GM18517 (cell line): ENCODE measurements at regions not wholly inside any gene's neighbourhood (a gene's known extent, or its start where the extent isn't known, plus 50 kb on each side); places are given as distances from the start of the nearest gene placed in this dataset.

ENCODE experiments used
- ATAC-seq: cut with Tn5 transposase; IDR thresholded peaks from one replicate; pipeline ENCODE4 v1.9.1; 2021; ENCODE audit warnings: mild to moderate bottlenecking, moderate library complexity; ENCODE audit not compliant: unreplicated experiment

DNA sequence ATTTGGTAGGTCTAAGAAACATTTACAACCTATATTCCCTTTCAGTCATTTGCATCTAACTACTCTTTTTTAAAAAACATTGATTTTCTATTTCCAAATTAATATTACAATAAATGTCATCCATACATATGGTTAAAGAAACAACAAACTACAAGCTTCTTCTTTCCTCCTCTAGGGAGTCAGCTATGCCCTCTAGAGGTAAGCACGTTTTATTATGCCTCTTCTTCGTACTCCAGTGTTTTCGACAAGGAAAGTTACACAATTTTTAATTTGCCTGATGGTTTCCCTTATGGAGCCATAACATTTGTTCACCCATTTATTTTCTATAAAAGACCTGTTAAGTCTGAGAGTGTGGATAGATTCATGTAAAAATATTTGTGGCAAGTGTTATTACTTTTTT lies 183.4 kb upstream of the CDH7 start:
- ATAC-seq, result no peak

DNA sequence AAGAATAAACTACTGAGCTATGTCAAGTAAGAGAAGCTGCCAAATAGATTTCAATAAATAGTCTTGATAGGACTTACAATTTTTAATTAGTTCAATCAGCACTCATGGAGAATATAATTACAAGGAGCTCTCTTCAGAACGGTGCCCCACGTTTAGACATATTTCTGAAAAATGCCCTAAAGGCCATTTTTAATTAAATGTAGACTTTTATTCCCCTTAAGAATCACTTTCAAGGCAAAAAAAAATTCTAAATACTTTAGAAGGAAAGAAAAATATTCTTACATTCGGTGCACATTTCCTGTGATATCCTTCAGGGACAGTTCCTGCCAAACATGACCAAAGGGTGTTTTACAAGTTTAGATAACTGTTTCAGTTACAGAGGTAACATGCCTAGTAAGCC lies 202.5 kb upstream of the CDH7 start:
- ATAC-seq, result no peak

DNA sequence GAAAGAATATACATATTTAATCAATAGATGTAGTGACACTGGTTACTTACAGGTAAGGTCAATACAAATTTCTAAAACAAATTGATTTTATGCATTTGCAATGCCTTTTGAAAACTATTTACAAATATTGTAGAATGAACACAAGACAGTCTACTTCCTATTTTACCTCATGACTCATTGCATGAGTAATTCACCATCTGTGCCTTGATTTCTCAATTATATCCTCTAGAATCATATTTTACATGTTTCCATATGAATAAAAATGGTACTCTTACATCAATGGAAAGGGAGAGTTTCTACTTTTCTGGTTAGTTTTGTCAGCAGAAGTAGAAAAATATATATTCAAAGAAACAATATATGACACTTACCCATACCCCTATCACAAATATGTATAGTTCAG lies 203.8 kb upstream of the CDH7 start:
- no peak for ATAC-seq

DNA sequence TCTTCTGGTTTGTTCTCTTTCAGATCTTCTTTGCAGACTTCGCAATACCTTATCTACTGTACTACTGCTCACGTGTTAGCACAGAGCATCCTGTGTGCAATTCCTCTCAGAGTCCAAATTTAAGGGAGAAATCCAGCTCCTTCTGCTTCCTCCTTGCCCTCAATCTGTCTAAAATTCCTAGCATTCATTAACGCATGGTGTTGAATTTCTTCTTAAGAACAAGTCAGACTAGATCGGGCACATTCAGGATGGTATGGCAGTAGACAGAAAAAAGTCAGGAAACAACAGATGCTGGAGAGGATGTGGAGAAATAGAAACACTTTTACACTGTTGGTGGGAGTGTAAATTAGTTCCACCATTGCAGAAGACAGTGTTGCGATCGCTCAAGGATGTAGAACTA lies 206.1 kb upstream of the CDH7 start:
- ATAC-seq, result no peak

DNA sequence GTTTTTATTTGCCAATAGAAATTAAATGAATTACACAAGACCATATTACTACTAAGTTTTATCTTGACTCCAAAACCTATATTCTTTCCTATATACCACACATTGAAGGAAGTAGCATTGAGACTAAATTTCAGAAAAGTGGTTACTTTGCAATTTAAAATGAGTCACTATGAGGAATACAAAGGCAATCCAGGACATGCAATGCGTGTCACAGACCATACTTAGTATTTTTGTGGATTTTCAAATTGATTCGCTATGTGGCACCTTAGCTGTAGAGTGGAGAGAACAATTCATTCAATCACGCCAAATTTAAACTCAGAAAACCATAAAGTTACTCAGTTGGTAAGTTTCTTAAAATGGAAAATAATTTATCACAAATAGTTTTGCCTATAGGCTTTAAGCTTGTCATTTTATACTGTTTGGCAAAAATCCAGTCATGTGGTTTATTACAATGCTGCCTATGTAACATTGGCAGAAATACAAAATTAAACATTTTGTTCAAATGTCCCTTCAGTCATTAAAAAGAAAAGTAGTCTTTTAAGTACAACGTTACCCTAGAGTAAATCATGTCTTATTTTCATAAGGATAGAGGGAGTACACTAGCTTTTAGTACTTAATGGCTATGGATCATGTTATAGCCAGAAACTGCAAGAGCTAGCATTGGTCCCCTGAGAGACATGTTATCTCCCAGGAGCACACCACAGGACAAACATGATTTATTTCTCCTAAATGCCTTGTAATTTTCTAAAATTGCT lies 222.8 kb upstream of the CDH7 start:
- ATAC-seq, result no peak

DNA sequence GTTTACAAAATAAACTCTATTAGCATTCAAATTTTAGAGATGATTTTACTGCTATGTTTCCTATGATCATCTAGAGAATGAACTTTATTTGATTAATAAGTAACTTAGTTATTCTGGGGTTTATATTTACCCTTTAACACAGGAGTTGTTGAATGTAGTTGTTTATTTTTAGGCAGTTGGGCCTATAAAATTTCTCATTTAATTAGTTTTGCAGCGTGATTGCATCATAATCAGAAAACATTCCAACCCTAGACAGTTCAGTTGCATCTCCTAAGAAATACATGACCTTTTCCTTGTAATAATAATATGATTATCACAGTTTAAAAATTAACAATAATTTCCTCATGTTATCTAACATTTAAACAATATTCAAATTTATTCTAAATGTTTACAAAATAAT lies 224.7 kb upstream of the CDH7 start:
- no peak for ATAC-seq

DNA sequence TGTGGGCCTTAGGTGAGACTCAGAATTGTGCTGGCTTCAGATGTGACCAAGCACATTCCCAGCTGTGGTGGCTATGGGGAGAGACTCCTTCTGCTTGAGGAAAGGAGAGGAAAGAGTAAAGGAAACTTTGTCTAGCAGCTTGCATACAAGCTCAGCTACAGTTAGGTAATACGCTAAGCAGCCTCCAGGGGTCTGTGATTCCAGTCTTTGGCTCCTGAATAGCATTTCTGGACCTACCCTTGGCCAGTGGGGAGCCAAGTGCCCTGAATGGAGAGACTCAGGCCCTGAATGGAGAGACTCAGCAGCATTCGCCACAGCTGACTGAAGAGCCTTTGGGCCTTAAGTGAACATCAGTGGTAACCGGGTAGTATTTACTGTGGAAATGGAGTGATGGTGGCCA lies 227.4 kb upstream of the CDH7 start:
- ATAC-seq, result no peak

DNA sequence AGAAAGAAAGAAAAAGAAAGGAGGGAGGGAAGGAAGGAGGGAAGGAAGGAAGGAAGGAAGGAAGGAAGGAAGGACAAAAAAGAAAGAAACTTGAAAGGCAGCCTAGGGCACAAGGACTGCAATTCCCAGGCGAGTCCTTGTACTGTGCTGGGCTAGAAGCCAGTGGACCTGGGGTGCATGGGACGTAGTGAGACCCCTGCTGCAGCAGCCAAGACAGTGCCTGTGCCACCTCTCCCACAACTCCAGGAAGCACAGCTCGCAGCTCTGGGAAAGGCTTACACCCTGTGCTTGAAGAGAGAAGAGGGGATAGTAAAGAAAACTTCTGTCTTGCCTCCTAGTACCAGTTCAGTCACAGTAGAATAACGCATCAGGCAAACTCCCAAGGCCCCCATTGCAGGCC lies 227.9 kb upstream of the CDH7 start:
- no peak for ATAC-seq

DNA sequence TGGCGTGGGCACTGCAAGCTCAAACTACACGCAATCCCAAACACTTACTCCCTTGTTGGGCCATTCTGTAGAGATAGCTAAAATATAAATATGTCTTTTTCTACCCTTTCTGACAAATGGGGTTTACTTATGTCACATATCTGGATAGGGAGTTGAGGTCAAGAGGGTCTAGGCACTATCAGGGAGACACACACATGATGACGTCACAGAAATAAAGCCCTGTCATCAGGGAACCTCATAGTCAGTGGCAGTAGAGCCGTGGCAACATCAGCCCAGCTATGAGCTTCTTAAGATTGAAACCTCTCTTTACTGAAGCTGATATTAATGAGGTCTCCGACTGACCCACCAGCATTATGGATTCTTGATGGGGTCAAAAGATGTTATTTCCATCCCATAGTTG lies 234.6 kb upstream of the CDH7 start:
- no peak for ATAC-seq

DNA sequence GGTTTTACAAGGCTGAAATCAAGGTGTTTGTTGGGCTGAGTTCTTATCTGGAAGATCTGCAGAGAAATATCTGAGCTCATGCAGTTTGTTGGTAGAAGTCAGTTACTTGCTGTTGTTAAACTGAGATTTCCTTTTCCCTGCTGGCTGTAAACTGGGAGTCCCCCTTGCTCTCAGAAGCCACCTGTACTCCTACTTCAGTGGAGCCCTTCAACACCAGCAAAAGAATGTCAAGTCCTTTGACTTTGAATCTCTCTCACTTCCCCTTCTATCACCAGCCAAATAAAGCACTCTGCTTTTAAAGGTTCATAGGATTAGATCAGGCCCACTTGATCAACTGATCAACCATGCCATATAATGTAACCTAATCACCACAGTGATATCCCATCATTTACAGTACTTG lies 252.2 kb upstream of the CDH7 start:
- no peak for ATAC-seq

DNA sequence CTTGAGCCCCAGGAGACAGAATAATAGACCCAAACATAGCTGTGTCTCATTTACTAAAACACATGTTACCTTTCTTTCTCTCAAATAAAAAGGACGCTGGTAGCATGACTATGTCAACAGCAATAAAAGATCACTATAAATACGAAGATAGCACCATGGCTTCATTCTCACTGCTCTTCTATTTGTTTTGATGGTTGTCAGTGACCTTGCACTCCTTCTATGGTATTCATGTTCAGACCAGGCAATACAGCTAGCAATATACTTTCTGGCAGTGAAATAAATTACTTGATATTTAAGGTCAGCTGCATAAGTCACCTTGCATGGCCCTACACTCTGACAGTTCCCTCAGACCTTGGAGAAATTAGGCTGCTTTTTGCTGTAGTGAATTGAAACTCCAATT lies 263.2 kb upstream of the CDH7 start:
- ATAC-seq, result no peak

DNA sequence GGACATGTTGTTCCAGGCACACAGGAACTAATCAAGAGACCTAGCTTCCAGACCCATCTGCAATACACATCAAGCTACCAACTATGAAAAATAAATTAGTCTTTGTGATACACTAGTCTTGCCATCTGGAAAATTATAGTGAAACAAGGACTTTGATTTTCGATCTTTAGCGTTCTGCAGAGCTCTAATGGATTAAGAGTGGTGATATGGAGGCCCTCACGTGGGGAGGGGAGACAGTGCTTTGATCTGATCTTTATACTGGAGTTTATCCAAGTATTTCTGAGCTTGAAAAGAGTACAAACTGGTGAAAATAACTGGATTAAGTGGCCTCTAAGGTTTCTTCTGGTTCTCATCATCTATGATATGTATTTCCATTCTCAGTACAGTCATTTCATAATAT lies 273.4 kb upstream of the CDH7 start:
- no peak for ATAC-seq

DNA sequence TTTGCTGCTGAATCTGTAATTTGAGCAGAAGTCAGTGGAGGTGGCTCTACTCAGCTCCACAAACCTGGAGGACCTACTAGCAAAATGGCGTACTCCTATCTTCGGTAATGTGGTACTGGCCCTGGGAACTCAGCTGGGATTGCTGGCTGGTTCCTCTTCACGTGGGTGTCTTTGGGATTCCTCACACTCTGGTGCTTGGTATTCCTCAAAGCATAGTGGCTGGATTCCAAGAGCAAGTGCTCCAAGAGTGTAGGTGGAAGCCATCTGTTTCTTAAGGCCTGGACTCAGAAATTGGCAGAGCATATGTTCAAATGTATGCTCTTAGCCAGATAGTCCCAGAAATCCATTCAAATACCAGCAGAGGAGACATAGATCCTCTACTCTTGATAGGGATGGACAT lies 281.9 kb upstream of the CDH7 start:
- ATAC-seq, result no peak

DNA sequence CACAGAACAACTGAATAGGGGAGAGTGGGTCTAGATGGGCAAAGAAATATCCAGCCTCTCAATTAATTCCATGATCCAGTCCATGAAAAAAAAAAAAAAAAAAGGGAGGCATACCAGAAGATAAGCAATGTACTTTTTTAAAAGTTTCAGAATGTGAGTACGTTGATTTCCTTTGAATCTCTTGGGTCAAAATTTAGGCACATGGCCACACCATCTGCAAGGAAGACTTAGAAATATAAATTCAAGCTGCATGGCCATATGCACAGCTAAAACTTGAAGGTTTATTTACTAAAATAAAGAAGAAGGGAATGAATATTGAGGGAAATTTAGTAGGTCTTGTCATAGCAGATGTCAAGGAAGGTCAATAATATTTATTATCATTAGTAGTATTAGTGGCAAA lies 286.5 kb upstream of the CDH7 start:
- ATAC-seq, result no peak

DNA sequence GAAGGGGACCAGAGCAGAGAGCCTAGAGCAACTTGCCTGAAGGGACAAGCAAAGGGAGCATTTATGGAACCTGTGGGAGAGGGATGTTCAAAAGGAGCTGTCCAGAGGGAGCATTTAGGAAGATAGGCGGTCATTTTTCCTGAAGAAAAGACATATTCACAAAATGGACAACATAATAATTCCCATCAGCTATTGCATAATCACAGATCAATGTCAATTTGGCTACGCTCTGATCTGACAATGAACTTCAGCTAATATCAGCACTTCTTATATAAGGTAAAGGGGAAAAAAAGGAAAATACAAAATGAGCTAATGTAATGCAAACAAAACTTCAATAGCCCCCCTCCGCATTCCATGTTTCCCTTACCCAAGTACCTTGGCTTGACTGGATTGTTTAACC lies 291.1 kb upstream of the CDH7 start:
- no peak for ATAC-seq

DNA sequence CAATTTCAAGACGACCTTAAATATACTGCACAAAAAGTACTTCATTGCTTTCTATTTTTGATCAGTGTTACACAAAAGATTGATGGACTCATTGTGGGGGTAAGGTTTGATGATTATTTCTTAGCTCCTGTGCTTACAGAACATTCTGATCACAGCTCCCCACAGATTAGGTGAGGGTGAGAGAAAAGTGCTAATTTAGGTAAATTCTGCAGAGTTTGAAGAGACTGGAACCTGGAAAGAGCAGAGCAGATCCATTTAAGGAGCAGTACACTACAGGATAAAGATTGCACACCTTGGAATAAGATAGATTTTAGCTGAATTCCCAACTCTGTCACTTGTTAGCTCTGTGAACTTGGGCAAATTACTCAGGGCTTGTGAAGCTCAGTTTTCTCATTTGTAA lies 291.9 kb upstream of the CDH7 start:
- no peak for ATAC-seq

DNA sequence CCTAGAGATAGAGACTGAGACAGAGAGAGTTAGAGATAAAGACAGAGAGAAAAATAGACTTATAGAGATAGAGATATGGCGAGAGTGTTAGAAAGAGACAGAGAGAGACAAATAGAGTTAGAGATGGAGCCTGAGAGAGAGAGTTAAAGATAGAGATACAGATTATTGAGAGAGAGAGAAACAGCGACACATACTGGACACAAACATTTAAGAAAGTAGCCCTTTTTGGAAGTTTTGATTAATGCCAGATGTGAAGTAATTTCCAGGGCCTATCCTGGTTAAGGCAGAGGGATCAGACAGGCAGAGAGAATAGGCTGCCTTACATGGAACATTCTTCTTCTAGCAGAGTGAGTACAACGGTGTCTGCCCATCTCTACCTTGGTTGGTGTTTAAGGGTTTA lies 311.6 kb upstream of the CDH7 start:
- ATAC-seq, result no peak

DNA sequence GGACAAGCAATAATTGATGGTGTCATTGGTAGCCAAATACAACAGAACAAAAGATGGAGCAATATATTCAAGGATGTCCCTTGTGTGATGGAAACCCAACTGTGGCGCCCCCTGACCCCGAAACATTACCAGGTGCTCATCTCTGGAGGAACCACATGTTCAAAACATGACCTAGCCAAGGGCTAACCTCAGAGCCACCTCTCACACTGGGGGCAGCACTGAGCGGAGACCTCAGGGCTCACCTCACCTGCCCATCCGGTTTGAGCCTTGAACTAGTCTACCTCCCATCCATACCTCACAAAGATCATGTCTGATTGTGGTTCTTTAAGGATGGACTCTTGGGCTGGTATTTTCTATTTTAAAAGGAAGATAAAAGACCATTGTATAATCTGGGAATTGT lies 314.4 kb upstream of the CDH7 start:
- ATAC-seq, result no peak

DNA sequence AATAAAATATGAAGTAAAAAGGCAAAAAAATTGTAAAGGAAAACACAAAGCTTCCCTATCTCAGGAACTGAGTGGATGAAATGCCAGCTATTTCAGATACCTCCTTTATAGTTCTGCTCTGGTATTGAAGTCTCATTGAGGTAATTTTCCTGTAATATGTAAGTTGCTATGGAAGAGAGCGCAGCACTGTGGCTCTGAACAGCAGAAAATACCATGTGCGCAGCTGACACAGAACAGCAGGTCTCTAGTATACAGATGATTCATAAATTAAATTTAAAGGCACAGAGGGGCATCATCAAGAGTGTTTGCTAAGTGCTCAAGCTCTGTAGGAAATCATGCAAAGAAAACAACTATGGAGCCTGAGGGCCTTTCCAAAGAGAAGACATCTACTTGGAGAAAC lies 315.3 kb upstream of the CDH7 start:
- ATAC-seq, result no peak

DNA sequence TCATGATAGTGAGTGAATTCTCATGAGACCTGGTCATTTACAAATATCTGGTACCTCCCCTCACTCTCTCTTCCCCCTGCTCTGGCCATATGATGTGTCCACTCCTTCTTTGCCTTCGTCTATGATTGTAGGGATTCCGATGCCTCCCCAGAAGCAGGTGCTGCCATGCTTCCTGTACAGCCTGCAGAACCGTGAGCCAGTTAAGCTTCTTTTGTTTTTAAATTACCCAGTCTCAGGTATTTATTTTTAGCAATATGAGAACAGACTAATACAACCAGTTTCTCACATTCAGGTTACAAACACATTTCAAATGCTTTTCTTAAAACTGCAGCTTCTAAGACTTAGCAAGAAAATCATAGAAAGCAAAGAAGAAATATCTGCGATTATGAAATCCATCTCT lies 321.2 kb upstream of the CDH7 start:
- no peak for ATAC-seq

DNA sequence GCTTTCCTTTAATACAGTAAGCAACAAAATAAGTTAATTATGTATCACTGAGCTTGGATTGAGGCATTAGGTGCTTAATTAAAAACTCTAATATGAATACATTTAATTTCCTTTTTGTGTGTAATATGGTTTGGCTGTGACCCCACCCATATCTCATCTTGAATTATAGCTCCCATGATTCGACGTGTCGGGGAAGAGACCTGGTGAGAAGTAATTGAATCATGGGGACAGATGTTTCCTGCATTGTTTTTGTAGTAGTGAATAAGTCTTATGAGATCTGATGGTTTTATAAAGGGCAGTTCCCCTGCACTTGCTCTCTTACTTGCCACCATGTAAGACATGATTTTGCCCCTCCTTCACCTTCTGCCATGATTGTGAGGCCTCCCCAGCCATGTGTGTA lies 325.4 kb upstream of the CDH7 start:
- no peak for ATAC-seq

DNA sequence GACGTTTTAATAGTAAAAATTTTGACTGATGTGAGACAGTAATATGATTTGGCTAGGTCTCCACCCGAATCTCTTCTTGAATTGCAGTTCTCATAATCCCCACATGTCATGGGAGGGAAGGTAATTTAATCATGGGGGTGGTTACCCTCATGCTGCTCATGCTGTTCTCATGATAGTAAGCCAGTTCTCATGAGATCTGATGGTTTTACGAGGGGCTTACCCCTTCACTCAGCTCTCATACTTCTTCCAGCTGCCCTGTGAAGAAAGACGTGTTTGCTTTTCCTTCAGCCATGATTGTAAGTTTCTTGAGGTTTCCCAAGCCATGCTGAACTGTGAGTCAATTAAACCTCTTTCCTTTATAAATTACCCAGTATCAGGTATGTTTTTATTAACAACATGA lies 327.0 kb upstream of the CDH7 start:
- no peak for ATAC-seq

DNA sequence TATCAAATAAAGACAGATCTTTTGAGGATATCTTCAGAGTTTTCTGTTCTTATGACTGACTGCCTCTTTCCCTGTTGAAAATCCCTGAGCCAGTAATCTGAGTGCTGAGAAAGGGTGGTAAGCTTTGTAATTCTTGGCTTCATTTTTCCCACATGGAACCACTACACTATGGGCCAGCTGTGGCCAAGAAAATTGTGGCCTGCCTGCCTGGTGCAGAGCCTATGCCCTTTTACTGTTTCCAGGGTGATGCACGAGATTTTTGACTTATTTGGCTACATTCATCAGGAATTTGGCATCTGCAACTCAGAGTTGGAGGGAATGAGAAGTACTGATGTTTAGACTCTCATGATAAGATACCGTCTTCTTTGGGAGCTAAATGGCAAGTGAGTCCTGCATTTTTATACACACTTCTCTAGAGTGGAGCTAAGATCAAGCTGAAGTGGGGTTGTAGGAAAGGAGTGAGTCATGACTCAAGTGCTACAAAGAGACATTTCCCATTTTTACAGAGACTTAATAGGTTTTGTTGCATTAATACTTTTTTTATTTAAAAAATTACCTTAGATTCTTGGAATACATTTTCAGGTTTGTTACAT lies 328.2 kb upstream of the CDH7 start:
- ATAC-seq, result no peak
